ENCODE measurements at regions not wholly inside any gene's neighbourhood (a gene's known extent, or its start where the extent isn't known, plus 50 kb on each side); places are given as distances from the start of the nearest gene placed in this dataset.

DNA sequence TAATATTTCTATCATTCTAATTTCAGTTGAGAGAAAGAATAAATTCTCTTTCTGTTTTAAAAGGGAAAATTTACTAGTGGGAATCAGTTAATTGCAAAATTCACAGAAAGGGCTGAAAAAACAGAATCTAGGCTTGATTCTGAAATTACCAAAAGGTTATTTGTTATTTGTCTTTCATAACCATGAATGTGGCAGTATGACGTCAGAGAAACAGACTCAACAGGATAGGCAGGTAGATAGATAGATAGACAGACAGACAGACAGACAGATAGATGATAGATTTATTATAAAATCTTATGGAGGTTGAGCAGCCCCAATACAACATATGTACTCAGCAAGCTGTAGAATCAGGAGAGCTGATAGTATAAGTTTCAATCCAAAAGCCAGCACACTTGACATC is 311.0 kb downstream of the ADAM29 start:
- H3K4me3 ChIP-seq (ENCODE audit: low read length) = no peak overlapping the region
- H3K36me3 ChIP-seq (ENCODE audit: control insufficient read depth, insufficient read depth, low read length, severe bottlenecking) = no peaks in the 10 kb centered on the region
- no peak overlapping the region for H3K9ac ChIP-seq (ENCODE audit: low read length)
- DNase-seq (ENCODE audit: low read depth) = no peak
- no peaks in the 10 kb centered on the region for H3K9me3 ChIP-seq (ENCODE audit: control insufficient read depth, low read length)
- H3K27me3 ChIP-seq (replicated peaks; ENCODE audit: control insufficient read depth, insufficient read depth, low read length) = no peaks in the 10 kb centered on the region
- H3K4me1 ChIP-seq (ENCODE audit: control insufficient read depth, insufficient read depth, low read length) = no peaks in the 10 kb centered on the region

DNA sequence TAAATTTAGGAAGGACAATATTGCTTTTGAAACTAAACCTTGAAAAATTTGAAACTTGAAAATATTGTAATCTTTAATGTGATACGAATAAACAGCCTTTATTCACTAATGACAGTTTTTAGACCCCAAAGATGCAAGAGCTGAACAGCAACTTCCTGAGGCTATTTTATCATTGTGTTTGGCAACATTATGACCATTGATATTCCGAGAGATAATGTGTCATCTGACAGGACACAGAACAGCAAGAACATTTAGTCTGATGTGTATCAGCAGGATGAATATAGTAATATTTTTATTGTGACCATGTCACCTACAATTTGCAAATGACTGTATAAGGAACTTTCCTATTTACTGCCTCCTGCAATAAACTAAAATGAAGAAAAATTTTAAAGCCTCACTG is 316.0 kb downstream of the ADAM29 start:
- Histone ChIP-seq H3K9ac (ENCODE audit: low read length) (no peak overlapping the region), H3K4me3 (ENCODE audit: low read length) (no peak overlapping the region)

GRCh38 chr4:175238827-175239517 is 320.8 kb downstream of the ADAM29 start:
- no peaks in the 10 kb centered on the region for H3K36me3 ChIP-seq (ENCODE audit: control insufficient read depth, insufficient read depth, low read length, severe bottlenecking)
- no peaks in the 10 kb centered on the region for H3K9me3 ChIP-seq (ENCODE audit: control insufficient read depth, low read length)
- H3K4me1 ChIP-seq (ENCODE audit: control insufficient read depth, insufficient read depth, low read length) = no peaks in the 10 kb centered on the region
- H3K9ac ChIP-seq (ENCODE audit: low read length) = no peak overlapping the region
- no peak for DNase-seq (ENCODE audit: low read depth)
- no peaks in the 10 kb centered on the region for H3K27me3 ChIP-seq (replicated peaks; ENCODE audit: control insufficient read depth, insufficient read depth, low read length)
- H3K4me3 ChIP-seq (ENCODE audit: low read length) = no peak overlapping the region

More for the DNA sequence above, 316.0 kb downstream of the ADAM29 start:
- Histone ChIP-seq H3K27me3 (replicated peaks; ENCODE audit: control insufficient read depth, insufficient read depth, low read length) (no peaks in the 10 kb centered on the region), H3K9me3 (ENCODE audit: control insufficient read depth, low read length) (no peaks in the 10 kb centered on the region), H3K4me1 (ENCODE audit: control insufficient read depth, insufficient read depth, low read length) (no peaks in the 10 kb centered on the region), H3K36me3 (ENCODE audit: control insufficient read depth, insufficient read depth, low read length, severe bottlenecking) (no peaks in the 10 kb centered on the region)
- DNase-seq (ENCODE audit: low read depth) = no peak

DNA sequence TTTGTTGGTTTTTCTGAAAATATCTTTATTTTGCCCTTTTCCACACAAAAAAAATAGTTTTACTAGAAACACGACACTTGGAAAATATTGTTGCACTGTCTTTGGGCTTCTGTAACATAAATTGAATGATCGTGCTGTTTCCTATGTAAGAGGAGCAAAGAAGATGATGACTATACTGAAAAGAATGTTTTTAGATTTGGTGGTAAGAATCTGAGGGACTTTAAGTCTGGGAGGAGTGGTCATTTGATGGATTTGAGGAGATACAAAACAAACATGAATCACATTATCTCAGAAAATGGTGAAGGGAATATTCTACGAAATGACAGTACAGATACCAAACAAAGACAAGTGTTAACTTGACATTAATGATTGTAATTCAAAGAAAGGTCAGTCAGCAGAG is 328.8 kb downstream of the ADAM29 start:
- no peaks in the 10 kb centered on the region for H3K36me3 ChIP-seq (ENCODE audit: control insufficient read depth, insufficient read depth, low read length, severe bottlenecking)
- no peaks in the 10 kb centered on the region for H3K4me1 ChIP-seq (ENCODE audit: control insufficient read depth, insufficient read depth, low read length)
- no peak overlapping the region for H3K4me3 ChIP-seq (ENCODE audit: low read length)
- no peak overlapping the region for H3K9ac ChIP-seq (ENCODE audit: low read length)
- peak; percentile 37 for DNase-seq (ENCODE audit: low read depth)
- no peaks in the 10 kb centered on the region for H3K27me3 ChIP-seq (replicated peaks; ENCODE audit: control insufficient read depth, insufficient read depth, low read length)
- H3K9me3 ChIP-seq (ENCODE audit: control insufficient read depth, low read length) = no peaks in the 10 kb centered on the region

DNA sequence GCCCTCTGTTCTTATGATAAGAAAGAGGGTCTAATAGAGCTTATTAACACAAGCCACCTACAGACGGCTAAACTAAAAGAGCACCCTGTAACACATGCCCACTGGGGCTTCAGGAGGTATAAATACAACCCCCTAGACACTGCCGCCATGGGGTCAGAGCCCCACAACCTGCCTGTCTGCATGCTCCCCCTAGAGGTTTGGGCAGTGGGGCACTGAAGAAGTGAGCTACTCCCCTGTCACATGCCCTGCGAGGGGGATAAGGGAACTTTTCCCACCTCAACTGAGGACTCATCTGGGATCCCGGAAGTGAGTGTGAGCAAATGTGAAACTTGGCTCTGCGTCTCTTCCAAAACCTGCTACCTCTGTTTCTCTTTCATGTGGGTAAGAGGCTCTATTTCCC is 334.5 kb downstream of the ADAM29 start:
- H3K9me3 ChIP-seq (ENCODE audit: control insufficient read depth, low read length) = no peaks in the 10 kb centered on the region
- no peaks in the 10 kb centered on the region for H3K4me1 ChIP-seq (ENCODE audit: control insufficient read depth, insufficient read depth, low read length)
- H3K27me3 ChIP-seq (replicated peaks; ENCODE audit: control insufficient read depth, insufficient read depth, low read length) = no peaks in the 10 kb centered on the region
- no peak overlapping the region for H3K4me3 ChIP-seq (ENCODE audit: low read length)
- no peak overlapping the region for H3K9ac ChIP-seq (ENCODE audit: low read length)
- DNase-seq (ENCODE audit: low read depth) = no peak
- H3K36me3 ChIP-seq (ENCODE audit: control insufficient read depth, insufficient read depth, low read length, severe bottlenecking) = no peaks in the 10 kb centered on the region

DNA sequence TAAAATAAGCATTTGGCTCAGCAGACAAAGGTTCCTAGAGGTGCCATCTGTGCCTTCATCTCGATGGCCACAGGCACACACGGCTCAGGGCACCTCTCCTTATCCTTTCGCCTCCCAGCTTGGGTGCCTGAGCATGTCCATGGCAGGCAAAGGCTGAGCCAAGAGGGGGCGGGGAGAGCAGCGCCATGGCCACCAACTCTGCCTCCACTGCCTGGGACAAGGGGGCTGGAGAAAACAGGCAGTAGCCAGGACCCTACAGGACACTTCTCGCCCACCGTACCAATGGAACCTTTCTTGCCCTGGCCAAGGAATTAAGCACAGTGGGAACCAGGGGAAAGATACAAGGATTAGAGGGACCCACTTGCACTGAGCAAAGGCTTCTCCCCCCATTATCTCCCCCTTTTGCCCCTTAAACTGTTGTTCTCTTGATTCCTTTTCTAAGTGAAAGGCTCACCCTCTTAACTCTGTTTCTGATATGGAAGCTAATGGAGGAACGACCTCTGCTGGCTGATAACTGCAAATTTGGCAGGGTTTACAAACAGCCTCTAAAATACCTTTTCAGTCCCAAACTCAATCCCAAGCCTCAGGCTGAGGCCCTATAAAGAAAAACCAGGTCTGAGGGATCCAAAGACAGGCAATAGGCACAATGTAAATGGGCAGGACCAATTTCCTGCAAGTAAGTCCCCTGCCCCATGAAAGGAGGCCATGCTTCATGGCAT is 335.2 kb downstream of the ADAM29 start:
- peak; percentile 17 for DNase-seq (ENCODE audit: low read depth)
- Histone ChIP-seq H3K4me1 (ENCODE audit: control insufficient read depth, insufficient read depth, low read length) (no peaks in the 10 kb centered on the region), H3K9me3 (ENCODE audit: control insufficient read depth, low read length) (no peaks in the 10 kb centered on the region), H3K27me3 (replicated peaks; ENCODE audit: control insufficient read depth, insufficient read depth, low read length) (no peaks in the 10 kb centered on the region), H3K9ac (ENCODE audit: low read length) (no peak overlapping the region), H3K36me3 (ENCODE audit: control insufficient read depth, insufficient read depth, low read length, severe bottlenecking) (no peaks in the 10 kb centered on the region), H3K4me3 (ENCODE audit: low read length) (no peak overlapping the region)

DNA sequence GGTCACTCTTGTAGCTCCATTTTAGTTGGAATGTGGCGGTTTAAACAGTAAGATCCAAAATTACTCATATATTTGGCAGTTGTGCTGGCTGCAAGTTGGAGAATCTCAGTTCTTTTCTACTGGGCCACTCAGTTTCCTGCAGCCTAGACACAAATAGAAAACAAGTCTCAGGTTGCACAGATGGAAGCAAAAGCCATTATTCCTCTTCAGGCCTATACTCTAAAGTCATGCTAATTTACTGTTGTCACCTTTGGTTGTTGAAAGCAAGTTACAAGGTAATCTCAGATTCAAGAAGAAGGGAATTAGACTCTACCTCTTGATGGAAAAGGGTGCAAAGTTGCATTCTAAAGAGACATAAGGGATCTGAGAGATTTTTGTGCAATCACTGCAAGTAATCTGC is 345.4 kb downstream of the ADAM29 start:
- Histone ChIP-seq H3K4me3 (ENCODE audit: low read length) (no peak overlapping the region), H3K9me3 (ENCODE audit: control insufficient read depth, low read length) (no peaks in the 10 kb centered on the region), H3K27me3 (replicated peaks; ENCODE audit: control insufficient read depth, insufficient read depth, low read length) (no peaks in the 10 kb centered on the region), H3K9ac (ENCODE audit: low read length) (no peak overlapping the region), H3K4me1 (ENCODE audit: control insufficient read depth, insufficient read depth, low read length) (no peaks in the 10 kb centered on the region), H3K36me3 (ENCODE audit: control insufficient read depth, insufficient read depth, low read length, severe bottlenecking) (no peaks in the 10 kb centered on the region)
- no peak for DNase-seq (ENCODE audit: low read depth)

DNA sequence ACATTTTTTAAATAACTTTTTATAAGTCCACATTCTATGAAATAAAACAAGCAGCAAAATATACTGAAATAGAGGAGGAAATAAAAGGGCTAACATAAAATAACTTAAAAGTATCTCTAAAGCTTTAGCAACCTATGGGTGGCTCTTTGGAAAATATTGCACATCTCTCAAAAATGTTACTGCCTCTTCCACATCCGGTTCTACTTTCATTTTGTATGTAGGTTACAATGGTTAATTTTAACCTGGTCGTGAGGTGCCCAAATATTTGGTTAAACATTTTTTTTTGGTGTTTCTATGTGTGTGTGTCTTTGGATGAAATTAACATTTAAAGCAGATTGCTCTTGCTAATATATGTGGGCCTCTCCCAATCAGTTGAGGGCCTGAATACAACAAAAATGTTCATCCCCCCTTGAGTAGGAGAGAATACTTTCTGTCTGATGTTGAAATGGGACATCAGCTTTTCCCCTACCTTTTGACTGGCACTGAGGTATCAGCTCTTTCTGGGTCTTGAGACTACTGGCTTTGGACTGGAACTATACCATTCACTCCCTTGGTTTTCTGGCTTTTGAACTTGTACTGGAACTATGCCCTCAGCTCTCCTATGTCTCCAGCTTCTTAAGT is 353.0 kb downstream of the ADAM29 start:
- no peaks in the 10 kb centered on the region for H3K27me3 ChIP-seq (replicated peaks; ENCODE audit: control insufficient read depth, insufficient read depth, low read length)
- no peaks in the 10 kb centered on the region for H3K9me3 ChIP-seq (ENCODE audit: control insufficient read depth, low read length)
- H3K9ac ChIP-seq (ENCODE audit: low read length) = no peak overlapping the region
- H3K36me3 ChIP-seq (ENCODE audit: control insufficient read depth, insufficient read depth, low read length, severe bottlenecking) = no peaks in the 10 kb centered on the region
- no peak for DNase-seq (ENCODE audit: low read depth)
- H3K4me3 ChIP-seq (ENCODE audit: low read length) = no peak overlapping the region
- peaks cover 9% of the 10 kb centered on the region for H3K4me1 ChIP-seq (ENCODE audit: control insufficient read depth, insufficient read depth, low read length)

DNA sequence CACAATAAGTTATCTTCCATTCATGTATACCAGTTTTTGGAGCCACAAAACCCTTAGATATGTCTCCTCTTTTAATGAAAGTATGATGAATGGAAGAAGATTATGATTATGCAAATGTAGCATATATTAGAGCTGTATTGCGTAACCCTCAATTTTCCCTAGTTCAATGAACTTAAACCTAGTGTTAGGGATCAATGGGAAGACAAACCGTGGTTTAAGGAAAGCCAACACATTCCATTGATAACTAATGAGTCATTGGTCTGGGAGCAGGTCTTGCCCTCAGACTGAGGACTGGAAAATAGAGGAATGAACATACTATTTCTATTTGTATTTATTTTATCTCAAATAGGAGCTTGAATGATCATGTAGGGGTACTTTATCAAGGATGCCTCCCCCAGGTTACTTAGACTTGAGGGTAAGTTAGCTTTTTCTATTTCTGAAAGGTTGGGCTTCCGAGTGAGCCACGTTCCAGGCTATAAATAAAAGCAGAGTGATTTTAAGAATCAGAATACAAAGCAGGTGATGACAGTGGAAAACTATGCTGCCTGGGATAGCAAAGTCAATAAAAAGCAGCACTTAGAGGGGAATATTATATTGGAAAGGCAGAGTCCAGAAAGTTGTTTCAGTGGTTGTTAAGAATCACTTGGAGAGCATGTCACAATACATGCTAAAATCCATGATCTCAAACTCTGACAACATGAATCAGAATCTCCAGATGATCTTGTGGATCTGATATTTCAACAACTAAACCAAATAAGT is 356.0 kb downstream of the ADAM29 start:
- Histone ChIP-seq H3K4me3 (ENCODE audit: low read length) (peak overlapping the region; percentile 7), H3K9ac (ENCODE audit: low read length) (no peak overlapping the region), H3K9me3 (ENCODE audit: control insufficient read depth, low read length) (no peaks in the 10 kb centered on the region), H3K27me3 (replicated peaks; ENCODE audit: control insufficient read depth, insufficient read depth, low read length) (no peaks in the 10 kb centered on the region), H3K36me3 (ENCODE audit: control insufficient read depth, insufficient read depth, low read length, severe bottlenecking) (no peaks in the 10 kb centered on the region), H3K4me1 (ENCODE audit: control insufficient read depth, insufficient read depth, low read length) (peaks cover 9% of the 10 kb centered on the region)
- peak; percentile 33 for DNase-seq (ENCODE audit: low read depth)

- Histone ChIP-seq H3K4me1 (ENCODE audit: control insufficient read depth, insufficient read depth, low read length) (peaks cover 9% of the 10 kb centered on the region), H3K9ac (ENCODE audit: low read length) (no peak overlapping the region), H3K9me3 (ENCODE audit: control insufficient read depth, low read length) (no peaks in the 10 kb centered on the region), H3K27me3 (replicated peaks; ENCODE audit: control insufficient read depth, insufficient read depth, low read length) (no peaks in the 10 kb centered on the region), H3K36me3 (ENCODE audit: control insufficient read depth, insufficient read depth, low read length, severe bottlenecking) (no peaks in the 10 kb centered on the region), H3K4me3 (ENCODE audit: low read length) (no peak overlapping the region)
- no peak for DNase-seq (ENCODE audit: low read depth)
Measured at GRCh38 chr4:175277816-175278215, 359.7 kb downstream of the ADAM29 start.

GRCh38 chr4:175280153-175280552 is 362.0 kb downstream of the ADAM29 start:
- H3K4me1 ChIP-seq (ENCODE audit: control insufficient read depth, insufficient read depth, low read length) = no peaks in the 10 kb centered on the region
- no peaks in the 10 kb centered on the region for H3K9me3 ChIP-seq (ENCODE audit: control insufficient read depth, low read length)
- no peaks in the 10 kb centered on the region for H3K36me3 ChIP-seq (ENCODE audit: control insufficient read depth, insufficient read depth, low read length, severe bottlenecking)
- H3K27me3 ChIP-seq (replicated peaks; ENCODE audit: control insufficient read depth, insufficient read depth, low read length) = no peaks in the 10 kb centered on the region
- H3K9ac ChIP-seq (ENCODE audit: low read length) = no peak overlapping the region
- H3K4me3 ChIP-seq (ENCODE audit: low read length) = no peak overlapping the region
- DNase-seq (ENCODE audit: low read depth) = no peak
